ENCODE measurements at regions not wholly inside any gene's neighbourhood (a gene's known extent, or its start where the extent isn't known, plus 50 kb on each side); places are given as distances from the start of the nearest gene placed in this dataset.
"Not testable (repeated sequence)": the region's sequence is repeated elsewhere in the genome, so short reads cannot be mapped to it uniquely, and the experiment has no call there.

- H3K27ac ChIP-seq (ENCODE audit: insufficient read depth, low read depth, low read length); CTCF ChIA-PET: not testable (repeated sequence)
Observed at GRCh38 chr9:88630574-88630973, 95.6 kb downstream of the NXNL2 start.

GRCh38 chr9:88635151-88635550 lies 100.2 kb downstream of the NXNL2 start:
- CTCF ChIA-PET: no interaction called here
- no peaks in the 10 kb centered on the region for H4K20me1 ChIP-seq (replicated peaks; ENCODE audit: control insufficient read depth, extremely low read depth, insufficient read depth, low read length)
- no peak overlapping the region for H2AFZ ChIP-seq (ENCODE audit: low read depth, low read length)
- TF ChIP-seq CTCF (IDR thresholded peaks at IDR 0.05; ENCODE audit: extremely low read depth in 1 of 2, insufficient read depth in 1 of 2, low read depth in 1 of 2, low read length in 2 of 2): no peak
- no peak for TF ChIP-seq FOS (IDR thresholded peaks at IDR 0.05; ENCODE audit: borderline replicate concordance, insufficient read depth, low read length)
- TF ChIP-seq MAX (IDR thresholded peaks at IDR 0.05; ENCODE audit: insufficient read depth, insufficient read length): no peak
- TF ChIP-seq POLR2AphosphoS5 (IDR thresholded peaks at IDR 0.05; ENCODE audit: insufficient read depth, low read depth, low read length): no peak
- no peak for TF ChIP-seq MYC (IDR thresholded peaks at IDR 0.05; ENCODE audit: low read depth, low read length)
- no peak for TF ChIP-seq EZH2 (IDR thresholded peaks at IDR 0.05; ENCODE audit: borderline replicate concordance, low read depth, low read length, severe bottlenecking)
- TF ChIP-seq POLR2A (IDR thresholded peaks at IDR 0.05; ENCODE audit: low read depth, low read length): no peak
- intact Hi-C loops (cut with micrococcal nuclease) (no loop called here), dilution Hi-C loops (cut with MboI; ENCODE audit: extremely low pct_ligation_motif_present, low sequenced_read_pairs) (no loop called here)
- no peaks in the 10 kb centered on the region for H3K4me1 ChIP-seq (ENCODE audit: control insufficient read depth, extremely low read depth, insufficient read depth, low read length)
- H3K9me3 ChIP-seq (replicated peaks; ENCODE audit: control insufficient read depth, insufficient read depth, low read length): no peaks in the 10 kb centered on the region
- no peak for DNase-seq (ENCODE audit: low read depth, low spot score)
- POLR2A ChIA-PET: no interaction called here
- no peak overlapping the region for H3K4me3 ChIP-seq (replicated peaks in 1 of 3; ENCODE audit: insufficient read depth in 1 of 3, low read depth in 1 of 3, low read length in 3 of 3)
- H3K9me1 ChIP-seq (replicated peaks; ENCODE audit: control insufficient read depth, extremely low read depth, insufficient read depth, low read length): no peaks in the 10 kb centered on the region
- H3K9ac ChIP-seq (replicated peaks; ENCODE audit: extremely low read depth, insufficient read depth, low read length): no peak overlapping the region
- H3K27ac ChIP-seq (ENCODE audit: insufficient read depth, low read depth, low read length): no peak overlapping the region
- no peaks in the 10 kb centered on the region for H3K79me2 ChIP-seq (ENCODE audit: control insufficient read depth, insufficient read depth, low read length)
- no peaks in the 10 kb centered on the region for H3K27me3 ChIP-seq (ENCODE audit: control insufficient read depth in 2 of 2, insufficient read depth in 2 of 2, low read length in 2 of 2)
- BruUV-seq (replicated peaks): no TSS peak
- H3K4me2 ChIP-seq (ENCODE audit: insufficient read depth, low read length): no peak overlapping the region
- H3K36me3 ChIP-seq (ENCODE audit: control insufficient read depth in 2 of 2, extremely low read depth in 1 of 2, insufficient read depth in 2 of 2, low read length in 2 of 2): no peaks in the 10 kb centered on the region
- no peak for FAIRE-seq

More at GRCh38 chr9:88630574-88630973, 95.6 kb downstream of the NXNL2 start:
- FAIRE-seq; POLR2A ChIA-PET; DNase-seq (ENCODE audit: low read depth, low spot score); H3K9ac ChIP-seq (replicated peaks; ENCODE audit: extremely low read depth, insufficient read depth, low read length); H2AFZ ChIP-seq (ENCODE audit: low read depth, low read length); H3K4me3 ChIP-seq (replicated peaks in 1 of 3; ENCODE audit: insufficient read depth in 1 of 3, low read depth in 1 of 3, low read length in 3 of 3); H4K20me1 ChIP-seq (replicated peaks; ENCODE audit: control insufficient read depth, extremely low read depth, insufficient read depth, low read length); H3K9me1 ChIP-seq (replicated peaks; ENCODE audit: control insufficient read depth, extremely low read depth, insufficient read depth, low read length); H3K9me3 ChIP-seq (replicated peaks; ENCODE audit: control insufficient read depth, insufficient read depth, low read length); intact Hi-C loops (cut with micrococcal nuclease); BruUV-seq (replicated peaks); H3K27me3 ChIP-seq (ENCODE audit: control insufficient read depth in 2 of 2, insufficient read depth in 2 of 2, low read length in 2 of 2); H3K79me2 ChIP-seq (ENCODE audit: control insufficient read depth, insufficient read depth, low read length); H3K36me3 ChIP-seq (ENCODE audit: control insufficient read depth in 2 of 2, extremely low read depth in 1 of 2, insufficient read depth in 2 of 2, low read length in 2 of 2); dilution Hi-C loops (cut with MboI; ENCODE audit: extremely low pct_ligation_motif_present, low sequenced_read_pairs); H3K4me1 ChIP-seq (ENCODE audit: control insufficient read depth, extremely low read depth, insufficient read depth, low read length); H3K4me2 ChIP-seq (ENCODE audit: insufficient read depth, low read length): not testable (repeated sequence)

Data from endothelial cell of umbilical vein (primary cell).